ENCODE measurements at regions not wholly inside any gene's neighbourhood (a gene's known extent, or its start where the extent isn't known, plus 50 kb on each side); places are given as distances from the start of the nearest gene placed in this dataset.

- TF ChIP-seq CTCF (IDR thresholded peaks at IDR 0.05 in 2 of 3, conservative IDR thresholded peaks at IDR 0.05 in 1 of 3; ENCODE audit: control insufficient read depth in 2 of 3, extremely low read depth in 1 of 3, insufficient read depth in 1 of 3, low read depth in 3 of 3, low read length in 3 of 3) (no peak), E2F4 (IDR thresholded peaks at IDR 0.05; ENCODE audit: low read depth, low read length) (no peak), ZNF592 (IDR thresholded peaks at IDR 0.05) (no peak), YY1 (IDR thresholded peaks at IDR 0.05; ENCODE audit: low read depth, low read length) (no peak)
These were observed 1460.0 kb upstream of the CDH8 start (continued) for GRCh38 chr16:63496282-63496681.

- Histone ChIP-seq H3K27me3 (replicated peaks in 1 of 2; ENCODE audit: control insufficient read depth in 2 of 2, insufficient read depth in 2 of 2, low read length in 1 of 2) (no peaks in the 10 kb centered on the region), H3K4me1 (ENCODE audit: control insufficient read depth, insufficient read depth, low read length) (no peaks in the 10 kb centered on the region), H3K4me2 (ENCODE audit: control insufficient read depth, insufficient read depth) (no peak overlapping the region), H2AFZ (ENCODE audit: control insufficient read depth, low read depth, low read length) (no peak overlapping the region), H3K9me3 (replicated peaks; ENCODE audit: control insufficient read depth, insufficient read depth, low read length) (no peaks in the 10 kb centered on the region), H3K36me3 (ENCODE audit: control insufficient read depth in 2 of 2, insufficient read depth in 2 of 2, low read length in 1 of 2) (no peaks in the 10 kb centered on the region), H3K4me3 (no peak overlapping the region), H3K27ac (ENCODE audit: control insufficient read depth, insufficient read depth) (no peak overlapping the region), H3K9ac (ENCODE audit: control insufficient read depth, insufficient read depth, low read length) (no peak overlapping the region), H4K20me1 (ENCODE audit: control insufficient read depth, insufficient read depth) (no peaks in the 10 kb centered on the region), H3K79me2 (ENCODE audit: control insufficient read depth, insufficient read depth, low read length) (no peaks in the 10 kb centered on the region)
- no TSS peak for BruUV-seq (replicated peaks)
- TF ChIP-seq MEF2A (IDR thresholded peaks at IDR 0.05; ENCODE audit: insufficient read depth, low read depth, low read length) (no peak), RAD51 (IDR thresholded peaks at IDR 0.05) (0 out of 2 replicates have a peak, but pooled peaks have one; percentile 24), WRNIP1 (IDR thresholded peaks at IDR 0.05; ENCODE audit: borderline replicate concordance, low read depth, low read length) (no peak), YY1 (IDR thresholded peaks at IDR 0.05; ENCODE audit: low read depth, low read length) (no peak)
- ATAC-seq = no peak
- POLR2A ChIA-PET = no interaction called here
- intact Hi-C loops (cut with micrococcal nuclease; ENCODE audit: unreplicated experiment) = no loop called here
- SMC1A ChIA-PET (ENCODE audit: uncharacterized antibody, unreplicated experiment) = no interaction called here
- RAD21 ChIA-PET (ENCODE audit: unreplicated experiment) = no interaction called here
- in situ Hi-C loops (cut with MboI) = no loop called here
- no peak for FAIRE-seq
- CTCF ChIA-PET = no interaction called here
- DNase-seq (ENCODE audit: low read depth, low spot score) = no peak
These were observed 1452.7 kb upstream of the CDH8 start for GRCh38 chr16:63488955-63489354.
